HG03432 (cell line): ENCODE measurements at regions not wholly inside any gene's neighbourhood (a gene's known extent, or its start where the extent isn't known, plus 50 kb on each side); places are given as distances from the start of the nearest gene placed in this dataset.
"Not testable (repeated sequence)": the region's sequence is repeated elsewhere in the genome, so short reads cannot be mapped to it uniquely, and the experiment has no call there.

Source experiments
- ATAC-seq: cut with Tn5 transposase; IDR thresholded peaks from one replicate; pipeline ENCODE4 v1.9.1; 2021; ENCODE audit warnings: mild to moderate bottlenecking, moderate library complexity; ENCODE audit not compliant: unreplicated experiment

GRCh38 chr21:7956074-7956452 lies 2565.3 kb upstream of the TPTE start:
- not testable (repeated sequence) for ATAC-seq

- not testable (repeated sequence) for ATAC-seq
These were observed 2564.2 kb upstream of the TPTE start for GRCh38 chr21:7956998-7957712.

GRCh38 chr21:7957713-7958064 lies 2563.7 kb upstream of the TPTE start:
- no peak for ATAC-seq
